CD4-positive, alpha-beta memory T cell (primary cell): ENCODE measurements at regions not wholly inside any gene's neighbourhood (a gene's known extent, or its start where the extent isn't known, plus 50 kb on each side); places are given as distances from the start of the nearest gene placed in this dataset.

Experiments
- CTCF ChIA-PET: fragments of 350-600 bp; sonication (Branson Sonifier 250); formaldehyde crosslinking; loops from one replicate; lab custom pipeline; 2021; ENCODE audit warnings: inconsistent platforms; ENCODE audit not compliant: partially characterized antibody; lab: Charles Lee
- POLR2A ChIA-PET: fragments of 350-600 bp; sonication (Branson Sonifier 250); formaldehyde crosslinking; loops from one replicate; lab custom pipeline; 2021; ENCODE audit not compliant: partially characterized antibody; lab: Charles Lee
- DNase-seq, 5 donors: peaks; one replicate each; pipeline versions ENCODE4 v3.0.0 to v3.0.0-alpha.2; 2020 to 2022; ENCODE audit warnings: mixed read lengths in 1 of 5
- H3K27ac ChIP-seq: one replicate; pipeline ENCODE4 v1.7.0; 2013; ENCODE audit warnings: low read depth, low read length
- H3K27me3 ChIP-seq: 2 replicates; pipeline ENCODE4 v1.7.0; 2013; ENCODE audit warnings: mild to moderate bottlenecking, low read length, moderate library complexity; ENCODE audit not compliant: insufficient read depth
- H3K36me3 ChIP-seq: 2 replicates; pipeline ENCODE4 v1.7.0; 2013; ENCODE audit warnings: mild to moderate bottlenecking, low read length, moderate library complexity; ENCODE audit not compliant: insufficient read depth
- H3K4me1 ChIP-seq: 2 replicates; pipeline ENCODE4 v1.7.0; 2013; ENCODE audit warnings: mild to moderate bottlenecking, low read length, moderate library complexity; ENCODE audit not compliant: insufficient read depth
- H3K4me3 ChIP-seq, 2 donors: one replicate each; pipeline ENCODE4 v1.7.0; 2013; ENCODE audit warnings: low read length in 2 of 2, mild to moderate bottlenecking in 1 of 2
- H3K9me3 ChIP-seq, 2 donors: one replicate each; pipeline ENCODE4 v1.7.0; 2013; ENCODE audit warnings: low read length in 2 of 2, control low read depth in 1 of 2; ENCODE audit not compliant: control insufficient read depth in 1 of 2
- H3K27ac Mint-ChIP-seq, 7 donors: one replicate each; pipeline ENCODE4 v1.8.0; 2020 to 2021; ENCODE audit warnings: mixed read lengths in 7 of 7, mild to moderate bottlenecking in 6 of 7, inconsistent platforms in 3 of 7, moderate library complexity in 3 of 7
- H3K27me3 Mint-ChIP-seq, 2 donors: one replicate each; pipeline ENCODE4 v1.8.0; 2020 to 2021; ENCODE audit warnings: mixed read lengths in 2 of 2
- H3K36me3 Mint-ChIP-seq, 2 donors: one replicate each; pipeline ENCODE4 v1.8.0; 2020 to 2021; ENCODE audit warnings: mixed read lengths in 2 of 2, inconsistent platforms in 1 of 2, mild to moderate bottlenecking in 1 of 2
- H3K4me1 Mint-ChIP-seq, 4 donors: one replicate each; pipeline ENCODE4 v1.8.0; 2020 to 2021; ENCODE audit warnings: mixed read lengths in 4 of 4, mild to moderate bottlenecking in 1 of 4
- H3K4me3 Mint-ChIP-seq, 8 donors: one replicate each; pipeline ENCODE4 v1.8.0; 2020 to 2021; ENCODE audit warnings: mixed read lengths in 8 of 8, mild to moderate bottlenecking in 7 of 8, moderate library complexity in 6 of 8, inconsistent platforms in 3 of 8
- H3K9me3 Mint-ChIP-seq, 8 donors: one replicate each; pipeline ENCODE4 v1.8.0; 2020 to 2021; ENCODE audit warnings: mixed read lengths in 8 of 8, mild to moderate bottlenecking in 5 of 8, inconsistent platforms in 3 of 8, moderate library complexity in 1 of 8
- intact Hi-C: fragments of 100-400 bp; cut with micrococcal nuclease; formaldehyde crosslinking; loops from one replicate; pipeline ENCODE4 v1.15.1; 2023

GRCh38 chr10:131658476-131659110 lies 242.2 kb upstream of the PPP2R2D start:
- H3K9me3 ChIP-seq: no peaks in the 10 kb centered on the region
- Mint-ChIP-seq H3K27me3 (peaks cover 6 to 7% of the 10 kb centered on the region in 2 donors), H3K4me1 (no peaks in the 10 kb centered on the region), H3K36me3 (no peaks in the 10 kb centered on the region), H3K4me3 (no peak overlapping the region), H3K27ac (no peak overlapping the region), H3K9me3 (peaks cover 0 to 6% (median 3%) of the 10 kb centered on the region in 8 donors)
- no peaks in the 10 kb centered on the region for H3K4me1 ChIP-seq
- intact Hi-C loops: no loop called here
- ChIA-PET CTCF (no interaction called here), POLR2A (no interaction called here)
- no peak overlapping the region for H3K4me3 ChIP-seq
- no peak for DNase-seq
- no peaks in the 10 kb centered on the region for H3K36me3 ChIP-seq
- no peak overlapping the region for H3K27ac ChIP-seq
- no peaks in the 10 kb centered on the region for H3K27me3 ChIP-seq

GRCh38 chr10:131660427-131660826 lies 240.4 kb upstream of the PPP2R2D start:
- peaks cover 0 to 6% (median 4%) of the 10 kb centered on the region in 8 donors for H3K9me3 Mint-ChIP-seq
- no peak overlapping the region for H3K4me3 Mint-ChIP-seq
- no peak for DNase-seq
- Histone ChIP-seq H3K27ac (no peak overlapping the region), H3K4me3 (no peak overlapping the region), H3K36me3 (no peaks in the 10 kb centered on the region), H3K27me3 (no peaks in the 10 kb centered on the region), H3K9me3 (no peaks in the 10 kb centered on the region), H3K4me1 (no peaks in the 10 kb centered on the region)
- POLR2A ChIA-PET: no interaction called here
- peaks cover 1 to 5% of the 10 kb centered on the region in 2 donors for H3K27me3 Mint-ChIP-seq
- no peaks in the 10 kb centered on the region for H3K36me3 Mint-ChIP-seq
- CTCF ChIA-PET: no interaction called here
- intact Hi-C loops: no loop called here
- H3K4me1 Mint-ChIP-seq: no peaks in the 10 kb centered on the region
- no peak overlapping the region for H3K27ac Mint-ChIP-seq

GRCh38 chr10:131662851-131663250 lies 238.0 kb upstream of the PPP2R2D start:
- H3K4me1 ChIP-seq: no peaks in the 10 kb centered on the region
- no peaks in the 10 kb centered on the region for H3K27me3 ChIP-seq
- no peaks in the 10 kb centered on the region for H3K36me3 ChIP-seq
- Mint-ChIP-seq H3K27me3 (peaks cover 1 to 5% of the 10 kb centered on the region in 2 donors), H3K4me1 (no peaks in the 10 kb centered on the region), H3K4me3 (no peak overlapping the region), H3K36me3 (no peaks in the 10 kb centered on the region), H3K27ac (no peak overlapping the region), H3K9me3 (peaks cover 0 to 6% (median 4%) of the 10 kb centered on the region in 8 donors)
- H3K4me3 ChIP-seq: no peak overlapping the region
- H3K27ac ChIP-seq: no peak overlapping the region
- intact Hi-C loops: no loop called here
- POLR2A ChIA-PET: no interaction called here
- no peak for DNase-seq
- CTCF ChIA-PET: no interaction called here
- no peaks in the 10 kb centered on the region for H3K9me3 ChIP-seq

- Mint-ChIP-seq H3K27ac (no peak overlapping the region), H3K9me3 (peaks cover 0 to 6% (median 3%) of the 10 kb centered on the region in 8 donors), H3K27me3 (peaks cover under 1 to 3% of the 10 kb centered on the region in 2 donors), H3K4me1 (no peaks in the 10 kb centered on the region), H3K36me3 (no peaks in the 10 kb centered on the region), H3K4me3 (no peak overlapping the region)
- Histone ChIP-seq H3K27ac (no peak overlapping the region), H3K9me3 (no peaks in the 10 kb centered on the region), H3K4me1 (no peaks in the 10 kb centered on the region), H3K4me3 (no peak overlapping the region), H3K27me3 (no peaks in the 10 kb centered on the region), H3K36me3 (no peaks in the 10 kb centered on the region)
- intact Hi-C loops: no loop called here
- ChIA-PET CTCF (no interaction called here), POLR2A (no interaction called here)
- DNase-seq: no peak
Measured at GRCh38 chr10:131663351-131663750, 237.5 kb upstream of the PPP2R2D start.

GRCh38 chr10:131666091-131666490 lies 234.7 kb upstream of the PPP2R2D start:
- Histone ChIP-seq H3K4me3 (no peak overlapping the region), H3K36me3 (no peaks in the 10 kb centered on the region), H3K27ac (no peak overlapping the region), H3K9me3 (no peaks in the 10 kb centered on the region), H3K27me3 (no peaks in the 10 kb centered on the region), H3K4me1 (no peaks in the 10 kb centered on the region)
- Mint-ChIP-seq H3K4me1 (no peaks in the 10 kb centered on the region), H3K27me3 (no peaks in the 10 kb centered on the region), H3K9me3 (peaks cover 0 to 6% (median 3%) of the 10 kb centered on the region in 8 donors), H3K36me3 (no peaks in the 10 kb centered on the region), H3K27ac (no peak overlapping the region), H3K4me3 (no peak overlapping the region)
- intact Hi-C loops: no loop called here
- POLR2A ChIA-PET: no interaction called here
- no peak for DNase-seq
- CTCF ChIA-PET: no interaction called here

GRCh38 chr10:131667047-131667446 lies 233.8 kb upstream of the PPP2R2D start:
- Histone ChIP-seq H3K27ac (no peak overlapping the region), H3K36me3 (no peaks in the 10 kb centered on the region), H3K9me3 (no peaks in the 10 kb centered on the region), H3K4me3 (no peak overlapping the region), H3K4me1 (no peaks in the 10 kb centered on the region), H3K27me3 (no peaks in the 10 kb centered on the region)
- peaks cover 0 to 9% (median 4%) of the 10 kb centered on the region in 8 donors for H3K9me3 Mint-ChIP-seq
- H3K36me3 Mint-ChIP-seq: no peaks in the 10 kb centered on the region
- POLR2A ChIA-PET: no interaction called here
- no peak overlapping the region for H3K27ac Mint-ChIP-seq
- no peaks in the 10 kb centered on the region for H3K4me1 Mint-ChIP-seq
- H3K27me3 Mint-ChIP-seq: no peaks in the 10 kb centered on the region
- H3K4me3 Mint-ChIP-seq: no peak overlapping the region
- DNase-seq: no peak
- intact Hi-C loops: no loop called here
- CTCF ChIA-PET: no interaction called here

GRCh38 chr10:131667561-131667960 lies 233.2 kb upstream of the PPP2R2D start:
- no peaks in the 10 kb centered on the region for H3K4me1 ChIP-seq
- no peak overlapping the region for H3K4me3 ChIP-seq
- H3K36me3 ChIP-seq: no peaks in the 10 kb centered on the region
- POLR2A ChIA-PET: no interaction called here
- no peaks in the 10 kb centered on the region for H3K27me3 Mint-ChIP-seq
- no peak overlapping the region for H3K27ac Mint-ChIP-seq
- no peak overlapping the region for H3K4me3 Mint-ChIP-seq
- H3K27ac ChIP-seq: no peak overlapping the region
- CTCF ChIA-PET: no interaction called here
- H3K36me3 Mint-ChIP-seq: no peaks in the 10 kb centered on the region
- intact Hi-C loops: no loop called here
- no peak for DNase-seq
- no peaks in the 10 kb centered on the region for H3K4me1 Mint-ChIP-seq
- H3K27me3 ChIP-seq: no peaks in the 10 kb centered on the region
- no peaks in the 10 kb centered on the region for H3K9me3 ChIP-seq
- H3K9me3 Mint-ChIP-seq: peaks cover 0 to 14% (median 4%) of the 10 kb centered on the region in 8 donors
